ENCODE measurements at regions not wholly inside any gene's neighbourhood (a gene's known extent, or its start where the extent isn't known, plus 50 kb on each side); places are given as distances from the start of the nearest gene placed in this dataset.

DNA sequence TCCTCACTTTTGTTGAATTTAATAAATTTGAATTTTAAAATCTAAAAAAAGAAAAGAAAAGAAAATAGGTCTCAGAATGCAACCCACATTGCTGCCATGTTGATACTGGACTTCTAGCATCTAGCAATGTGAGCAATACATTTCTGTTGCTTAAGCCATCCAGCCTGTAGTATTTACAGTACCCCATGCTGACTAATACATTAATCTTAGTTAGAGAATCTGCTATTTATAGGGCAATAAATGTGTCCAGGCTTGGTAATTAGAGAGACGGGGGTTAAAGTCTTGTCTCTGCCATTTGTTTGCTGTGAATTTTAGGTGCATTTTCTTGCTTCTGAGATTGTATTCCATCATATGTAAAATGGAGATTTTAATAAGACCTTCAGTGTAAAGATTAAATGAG is 471.3 kb downstream of the DHX35 start:
- H3K4me1 Mint-ChIP-seq = no peaks in the 10 kb centered on the region

DNA sequence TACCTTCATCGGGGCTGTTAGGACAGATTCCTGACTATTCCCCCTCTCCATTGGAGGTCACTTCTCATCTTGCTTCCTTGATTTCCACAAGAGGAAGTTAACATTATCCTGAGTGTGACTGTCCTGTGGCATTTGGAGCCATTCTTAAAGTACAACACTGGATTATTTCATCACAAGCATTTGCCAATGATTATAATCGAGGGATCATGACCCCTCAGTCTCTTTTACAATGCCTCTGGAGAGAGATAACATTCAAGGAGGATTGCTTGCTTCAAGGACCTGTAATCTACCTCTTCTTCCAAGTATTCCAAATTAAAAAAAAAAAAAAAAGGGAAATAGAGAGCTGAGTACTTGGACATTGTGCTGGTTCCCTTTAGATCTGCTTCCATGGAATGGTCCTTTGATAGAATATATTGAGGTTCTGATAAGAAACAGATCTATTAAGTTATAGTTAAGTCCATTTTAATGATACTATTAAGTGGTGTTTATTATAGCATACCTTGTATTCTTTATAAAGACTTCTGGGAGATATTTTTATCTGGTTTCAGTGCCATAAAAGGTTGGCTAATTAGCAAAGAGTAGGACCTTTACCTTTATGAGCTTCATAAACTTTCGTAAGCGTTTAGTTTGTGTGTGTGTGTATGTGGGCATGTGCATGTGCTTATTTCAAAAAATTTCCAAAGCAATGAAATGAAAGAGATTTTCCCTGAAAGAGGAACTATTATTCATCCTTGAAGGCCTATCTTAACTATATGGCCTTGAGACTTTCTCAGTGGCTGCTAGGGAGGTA is 469.1 kb downstream of the DHX35 start:
- Mint-ChIP-seq H3K27ac (no peak overlapping the region), H3K4me3 (no peak overlapping the region), H3K4me1 (no peaks in the 10 kb centered on the region), H3K27me3 (ENCODE audit: low read depth in 3 of 3) (no peaks in the 10 kb centered on the region), H3K9me3 (peaks cover 0 to 8% (median 2%) of the 10 kb centered on the region in 7 donors), H3K36me3 (no peaks in the 10 kb centered on the region)
- Histone ChIP-seq H3K27me3 (ENCODE audit: control insufficient read depth in 2 of 2, insufficient read depth in 2 of 2, low read length in 2 of 2) (no peaks in the 10 kb centered on the region), H3K36me3 (replicated peaks in 1 of 2; ENCODE audit: control insufficient read depth in 1 of 2, insufficient read depth in 2 of 2, low read length in 2 of 2) (no peaks in the 10 kb centered on the region), H3K79me2 (ENCODE audit: insufficient read depth, low read length) (no peaks in the 10 kb centered on the region), H3K4me2 (replicated peaks; ENCODE audit: extremely low read depth, low read length, poor library complexity, severe bottlenecking) (no peak overlapping the region), H3K4me3 (replicated peaks in 1 of 3; ENCODE audit: low read depth in 2 of 3, low read length in 3 of 3) (no peak overlapping the region), H3K9ac (ENCODE audit: insufficient read depth, low read length, poor library complexity, severe bottlenecking) (no peak overlapping the region), H3K9me3 (replicated peaks in 1 of 2; ENCODE audit: control insufficient read depth in 1 of 2, insufficient read depth in 1 of 2, low read length in 2 of 2) (no peaks in the 10 kb centered on the region), H3K27ac (ENCODE audit: low read depth in 1 of 2, low read length in 2 of 2) (no peak overlapping the region), H2AFZ (ENCODE audit: insufficient read depth, low read depth, low read length, poor library complexity, severe bottlenecking) (no peak overlapping the region), H3K4me1 (ENCODE audit: control insufficient read depth in 1 of 2, insufficient read depth in 2 of 2, low read length in 2 of 2) (no peaks in the 10 kb centered on the region), H4K20me1 (ENCODE audit: insufficient read depth, low read length) (no peaks in the 10 kb centered on the region)
- intact Hi-C loops (cut with micrococcal nuclease) = no loop called here
- no CpG with 5 or more reads among the region's 4 CpGs for WGBS (ENCODE audit: insufficient coverage)
- TF ChIP-seq, protein P1, sequence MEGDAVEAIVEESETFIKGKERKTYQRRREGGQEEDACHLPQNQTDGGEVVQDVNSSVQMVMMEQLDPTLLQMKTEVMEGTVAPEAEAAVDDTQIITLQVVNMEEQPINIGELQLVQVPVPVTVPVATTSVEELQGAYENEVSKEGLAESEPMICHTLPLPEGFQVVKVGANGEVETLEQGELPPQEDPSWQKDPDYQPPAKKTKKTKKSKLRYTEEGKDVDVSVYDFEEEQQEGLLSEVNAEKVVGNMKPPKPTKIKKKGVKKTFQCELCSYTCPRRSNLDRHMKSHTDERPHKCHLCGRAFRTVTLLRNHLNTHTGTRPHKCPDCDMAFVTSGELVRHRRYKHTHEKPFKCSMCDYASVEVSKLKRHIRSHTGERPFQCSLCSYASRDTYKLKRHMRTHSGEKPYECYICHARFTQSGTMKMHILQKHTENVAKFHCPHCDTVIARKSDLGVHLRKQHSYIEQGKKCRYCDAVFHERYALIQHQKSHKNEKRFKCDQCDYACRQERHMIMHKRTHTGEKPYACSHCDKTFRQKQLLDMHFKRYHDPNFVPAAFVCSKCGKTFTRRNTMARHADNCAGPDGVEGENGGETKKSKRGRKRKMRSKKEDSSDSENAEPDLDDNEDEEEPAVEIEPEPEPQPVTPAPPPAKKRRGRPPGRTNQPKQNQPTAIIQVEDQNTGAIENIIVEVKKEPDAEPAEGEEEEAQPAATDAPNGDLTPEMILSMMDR (IDR thresholded peaks at IDR 0.05) = no peak
- no peak for DNase-seq

More for the DNA sequence above, 471.3 kb downstream of the DHX35 start:
- no peak for DNase-seq
- no peaks in the 10 kb centered on the region for H4K20me1 ChIP-seq (ENCODE audit: insufficient read depth, low read length)
- Mint-ChIP-seq H3K36me3 (no peaks in the 10 kb centered on the region), H3K9me3 (peaks cover 0 to 7% (median 2%) of the 10 kb centered on the region in 7 donors), H3K4me3 (no peak overlapping the region), H3K27me3 (ENCODE audit: low read depth in 3 of 3) (no peaks in the 10 kb centered on the region), H3K27ac (no peak overlapping the region)
- intact Hi-C loops (cut with micrococcal nuclease) = no loop called here
- no peak overlapping the region for H3K4me2 ChIP-seq (replicated peaks; ENCODE audit: extremely low read depth, low read length, poor library complexity, severe bottlenecking)
- TF ChIP-seq, protein P1 (IDR thresholded peaks at IDR 0.05) = no peak
- no peaks in the 10 kb centered on the region for H3K9me3 ChIP-seq (replicated peaks in 1 of 2; ENCODE audit: control insufficient read depth in 1 of 2, insufficient read depth in 1 of 2, low read length in 2 of 2)
- no peak overlapping the region for H3K27ac ChIP-seq (ENCODE audit: low read depth in 1 of 2, low read length in 2 of 2)
- H3K79me2 ChIP-seq (ENCODE audit: insufficient read depth, low read length) = no peaks in the 10 kb centered on the region
- H3K9ac ChIP-seq (ENCODE audit: insufficient read depth, low read length, poor library complexity, severe bottlenecking) = no peak overlapping the region
- H3K27me3 ChIP-seq (ENCODE audit: control insufficient read depth in 2 of 2, insufficient read depth in 2 of 2, low read length in 2 of 2) = no peaks in the 10 kb centered on the region
- H3K4me1 ChIP-seq (ENCODE audit: control insufficient read depth in 1 of 2, insufficient read depth in 2 of 2, low read length in 2 of 2) = no peaks in the 10 kb centered on the region
- H2AFZ ChIP-seq (ENCODE audit: insufficient read depth, low read depth, low read length, poor library complexity, severe bottlenecking) = no peak overlapping the region
- H3K4me3 ChIP-seq (replicated peaks in 1 of 3; ENCODE audit: low read depth in 2 of 3, low read length in 3 of 3) = no peak overlapping the region
- WGBS (ENCODE audit: insufficient coverage) = no CpG with 5 or more reads among the region's 1 CpG
- H3K36me3 ChIP-seq (replicated peaks in 1 of 2; ENCODE audit: control insufficient read depth in 1 of 2, insufficient read depth in 2 of 2, low read length in 2 of 2) = no peaks in the 10 kb centered on the region
